NCI-H82 treated with DMSO at 0.1 percent for 48 hours (cell line): ENCODE measurements at regions not wholly inside any gene's neighbourhood (a gene's known extent, or its start where the extent isn't known, plus 50 kb on each side); places are given as distances from the start of the nearest gene placed in this dataset.
"Not testable (repeated sequence)": the region's sequence is repeated elsewhere in the genome, so short reads cannot be mapped to it uniquely, and the experiment has no call there.

Experiments
- DNase-seq: peaks from one replicate; lab custom pipeline; 2025; ENCODE audit not compliant: unreplicated experiment; lab: John Stamatoyannopoulos, UW

GRCh38 chr3:101995371-101996046 is 146.2 kb downstream of the NFKBIZ start:
- DNase-seq, result no peak

GRCh38 chr3:101996832-101997231 is 147.5 kb downstream of the NFKBIZ start:
- DNase-seq, result no peak

- DNase-seq, result no peak
These were observed 149.1 kb downstream of the NFKBIZ start for GRCh38 chr3:101998256-101998926.

DNA sequence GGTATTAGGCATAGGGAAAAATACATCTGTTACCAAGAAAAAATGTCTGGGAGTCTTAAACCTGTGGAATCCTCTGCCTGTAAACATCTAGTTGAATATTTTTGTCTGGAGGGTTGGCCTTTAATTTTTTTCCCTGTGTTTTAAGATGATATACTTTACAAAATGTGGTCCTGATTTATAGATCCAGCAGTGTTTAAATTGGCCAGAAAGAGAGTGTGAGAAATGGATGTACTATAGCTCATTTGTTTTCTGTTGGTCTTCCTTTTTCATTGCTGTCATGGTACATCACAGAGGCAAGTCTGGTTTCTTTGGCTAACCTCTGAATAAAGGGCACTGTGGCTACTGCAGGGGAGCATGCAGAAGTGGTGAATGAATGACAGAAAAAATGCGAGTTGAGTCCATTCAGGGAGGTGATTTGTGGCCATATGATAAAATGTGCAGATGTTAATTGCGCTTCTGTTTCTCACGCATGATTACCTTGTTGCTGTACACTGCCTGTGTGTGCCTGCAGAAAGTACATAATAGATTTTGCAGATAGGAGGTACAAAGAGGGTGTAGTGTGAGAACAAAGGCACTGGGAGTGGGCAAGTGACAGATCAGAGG is 150.0 kb downstream of the NFKBIZ start:
- DNase-seq, result no peak

- no peak for DNase-seq
These were observed 151.4 kb downstream of the NFKBIZ start for GRCh38 chr3:102000620-102001209.

- DNase-seq, result no peak
These were observed 152.7 kb downstream of the NFKBIZ start for GRCh38 chr3:102002056-102002455.

DNA sequence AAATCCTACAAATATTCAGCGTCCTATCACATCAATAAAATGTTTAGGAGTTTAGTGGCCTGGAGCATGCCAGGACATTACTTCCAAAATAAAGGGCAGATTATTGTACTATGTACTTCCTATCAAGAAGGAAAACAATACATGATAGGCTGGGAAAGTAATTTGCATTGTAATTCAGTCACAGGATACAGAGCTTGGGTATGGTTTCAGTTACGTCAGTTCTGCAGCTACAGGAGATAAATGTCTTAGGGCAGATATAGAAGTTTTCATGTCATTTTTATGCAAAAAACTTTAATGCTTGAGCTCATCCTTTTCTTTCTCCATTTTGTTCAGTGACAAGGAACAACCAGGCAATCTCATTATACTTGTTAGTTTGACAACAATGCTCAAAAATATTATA is 155.2 kb downstream of the NFKBIZ start:
- DNase-seq, result no peak

DNA sequence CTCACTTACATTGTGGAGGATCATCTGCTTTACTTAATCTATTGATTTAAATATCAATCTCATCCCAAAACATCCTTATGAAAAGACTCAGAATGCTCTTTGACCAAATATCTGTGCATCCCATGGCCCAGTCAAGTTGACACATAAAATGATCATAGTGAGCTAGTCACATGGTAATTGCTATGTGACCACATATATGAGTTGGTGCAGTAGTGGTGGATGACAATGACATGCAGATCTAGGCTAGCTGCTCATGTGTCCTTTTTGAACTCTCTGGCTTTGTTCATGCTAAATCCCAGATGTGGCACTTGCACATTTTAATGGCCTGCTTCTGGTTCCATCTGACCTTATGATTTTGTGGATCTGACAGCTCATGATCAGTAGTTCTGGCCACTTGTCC is 156.2 kb downstream of the NFKBIZ start:
- DNase-seq, result no peak

GRCh38 chr3:102006812-102007485 is 157.6 kb downstream of the NFKBIZ start:
- DNase-seq, result no peak

DNA sequence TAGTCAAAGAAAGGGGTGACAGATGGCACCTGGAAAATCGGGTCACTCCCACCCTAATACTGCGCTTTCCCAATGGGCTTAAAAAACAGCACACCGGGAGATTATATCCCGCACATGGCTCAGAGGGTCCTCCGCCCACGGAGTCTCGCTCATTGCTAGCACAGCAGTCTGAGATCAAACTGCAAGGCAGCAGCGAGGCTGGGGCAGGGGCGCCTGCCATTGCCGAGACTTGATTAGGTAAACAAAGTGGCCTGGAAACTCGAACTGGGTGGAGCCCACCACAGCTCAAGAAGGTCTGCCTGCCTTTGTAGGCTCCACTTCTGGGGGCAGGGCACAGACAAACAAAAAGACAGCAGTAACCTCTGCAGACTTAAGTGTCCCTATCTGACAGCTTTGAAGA is 159.1 kb downstream of the NFKBIZ start:
- not testable (repeated sequence) for DNase-seq

DNA sequence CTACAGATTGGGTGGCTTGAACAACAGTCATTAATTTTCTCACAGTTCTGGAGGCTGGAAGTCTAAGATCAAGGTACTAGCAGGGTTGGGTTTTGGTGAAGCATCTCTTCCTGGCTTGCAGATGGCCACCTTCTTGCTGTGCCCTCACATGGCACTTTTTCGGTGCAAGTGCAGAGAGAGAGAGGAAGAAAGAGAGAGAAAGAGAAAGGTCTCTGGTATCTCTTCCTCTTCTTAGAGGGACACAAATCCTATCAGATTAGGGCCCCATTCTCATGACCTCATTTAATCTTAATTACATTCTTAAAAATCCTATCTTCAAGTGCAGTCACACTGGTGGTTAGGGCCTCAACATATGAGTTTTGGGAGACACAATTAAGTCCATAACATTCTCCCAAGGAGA is 167.1 kb downstream of the NFKBIZ start:
- no peak for DNase-seq

GRCh38 chr3:102017784-102018183 is 168.5 kb downstream of the NFKBIZ start:
- no peak for DNase-seq

DNA sequence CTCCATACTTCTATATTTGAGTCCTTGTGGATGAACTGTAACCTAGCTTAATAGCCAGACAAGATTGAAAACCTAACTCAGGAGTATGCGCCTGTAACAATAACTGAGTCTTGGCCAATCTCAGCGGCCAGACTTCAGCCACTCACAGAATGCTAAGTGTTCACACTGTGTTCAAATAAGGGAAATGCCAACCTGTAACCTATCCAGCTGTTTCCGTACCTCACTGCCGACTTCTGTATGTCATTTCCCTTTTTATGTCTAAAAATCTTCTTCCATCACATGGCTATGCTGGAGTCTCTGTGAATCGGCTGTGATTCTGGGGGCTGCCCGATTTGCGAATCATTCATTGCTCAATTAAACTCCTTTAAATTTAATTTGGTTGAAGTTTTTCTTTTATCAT is 169.2 kb downstream of the NFKBIZ start:
- DNase-seq, result no peak

GRCh38 chr3:102020735-102021134 is 171.4 kb downstream of the NFKBIZ start:
- no peak for DNase-seq

GRCh38 chr3:102024270-102024904 is 175.1 kb downstream of the NFKBIZ start:
- no peak for DNase-seq

- DNase-seq, result no peak
These were observed 176.4 kb downstream of the NFKBIZ start for GRCh38 chr3:102025606-102026270.

DNA sequence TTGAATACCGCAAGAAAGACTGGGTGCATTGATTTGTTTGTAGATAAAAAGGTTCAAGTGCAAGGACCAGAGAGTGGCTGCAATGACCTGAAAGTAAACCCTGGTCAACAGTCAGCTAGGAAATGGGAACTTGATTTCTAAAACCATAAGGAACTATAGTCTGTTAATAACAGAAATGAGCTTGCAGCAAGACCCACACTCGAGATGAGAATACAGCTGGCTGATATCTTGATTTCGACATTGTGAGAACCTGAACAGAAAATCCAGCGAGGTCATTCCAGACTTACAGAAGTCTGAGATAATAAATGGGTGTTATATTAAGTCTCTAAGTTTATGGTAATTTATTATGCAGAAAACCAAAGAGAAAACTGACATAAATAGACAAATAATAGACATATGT is 177.3 kb downstream of the NFKBIZ start:
- no peak for DNase-seq

- DNase-seq, result no peak
These were observed 181.3 kb downstream of the NFKBIZ start for GRCh38 chr3:102030661-102031060.

- no peak for DNase-seq
These were observed 182.5 kb downstream of the NFKBIZ start for GRCh38 chr3:102031834-102032233.
